H9 (cell line): ENCODE measurements at regions not wholly inside any gene's neighbourhood (a gene's known extent, or its start where the extent isn't known, plus 50 kb on each side); places are given as distances from the start of the nearest gene placed in this dataset.

Experiments used
- DNase-seq: peaks from one replicate; pipeline ENCODE4 v3.0.0-alpha.2; 2017
- H2AFZ ChIP-seq: one replicate; pipeline ENCODE4 v1.6.1; 2013; ENCODE audit warnings: mild to moderate bottlenecking, low read length, control low read depth, moderate library complexity
- H2AK5ac ChIP-seq: 2 replicates; pipeline ENCODE4 v1.6.1; 2013; ENCODE audit warnings: low read length, control low read depth, mixed read lengths; ENCODE audit not compliant: insufficient read length
- H2BK120ac ChIP-seq: one replicate; pipeline ENCODE4 v1.6.1; 2013; ENCODE audit warnings: low read depth, mild to moderate bottlenecking, low read length, control low read depth, inconsistent platforms; ENCODE audit not compliant: poor library complexity, severe bottlenecking
- H2BK12ac ChIP-seq: 2 replicates; pipeline ENCODE4 v1.6.1; 2013; ENCODE audit warnings: low read length, control low read depth, mixed read lengths, low read depth; ENCODE audit not compliant: insufficient read length
- H2BK15ac ChIP-seq: 2 replicates; pipeline ENCODE4 v1.6.1; 2013; ENCODE audit warnings: low read depth, low read length, control low read depth
- H2BK20ac ChIP-seq: one replicate; pipeline ENCODE4 v1.6.1; 2013; ENCODE audit warnings: low read depth, mild to moderate bottlenecking, low read length, control low read depth, inconsistent platforms; ENCODE audit not compliant: poor library complexity, severe bottlenecking
- H2BK5ac ChIP-seq: 2 replicates; pipeline ENCODE4 v1.6.1; 2013; ENCODE audit warnings: low read length, control low read depth, mixed read lengths; ENCODE audit not compliant: insufficient read length
- H3K14ac ChIP-seq: 2 replicates; pipeline ENCODE4 v1.6.1; 2013; ENCODE audit warnings: low read length, control low read depth; ENCODE audit not compliant: insufficient read depth
- H3K18ac ChIP-seq: 2 replicates; pipeline ENCODE4 v1.6.1; 2013; ENCODE audit warnings: low read depth, mild to moderate bottlenecking, mixed read lengths, low read length, control low read depth; ENCODE audit not compliant: insufficient read length
- H3K23ac ChIP-seq: 2 replicates; pipeline ENCODE4 v1.6.1; 2013; ENCODE audit warnings: low read length, control low read depth, mixed read lengths, low read depth; ENCODE audit not compliant: insufficient read length
- H3K23me2 ChIP-seq: 2 replicates; pipeline ENCODE4 v1.6.1; 2013; ENCODE audit warnings: low read depth, mild to moderate bottlenecking, mixed read lengths, low read length, control low read depth; ENCODE audit not compliant: insufficient read length, poor library complexity, severe bottlenecking
- H3K27ac ChIP-seq: 2 replicates; pipeline ENCODE4 v1.5.1; 2013; ENCODE audit warnings: low read length, control low read depth, mixed read lengths, low read depth; ENCODE audit not compliant: insufficient read length
- H3K27me3 ChIP-seq: 2 replicates; pipeline ENCODE4 v1.6.1; 2013; ENCODE audit warnings: low read length, control low read depth, inconsistent platforms; ENCODE audit not compliant: insufficient read depth
- H3K4ac ChIP-seq: 2 replicates; pipeline ENCODE4 v1.6.1; 2013; ENCODE audit warnings: low read depth, mild to moderate bottlenecking, control low read depth, inconsistent platforms, low read length, moderate library complexity
- H3K4me1 ChIP-seq: 2 replicates; pipeline ENCODE4 v1.6.1; 2013; ENCODE audit warnings: low read length, control low read depth, inconsistent platforms; ENCODE audit not compliant: insufficient read depth
- H3K4me2 ChIP-seq: 2 replicates; pipeline ENCODE4 v1.6.1; 2013; ENCODE audit warnings: low read length, control low read depth, mixed read lengths; ENCODE audit not compliant: insufficient read length, insufficient read depth
- H3K56ac ChIP-seq: 2 replicates; pipeline ENCODE4 v1.6.1; 2013; ENCODE audit warnings: low read depth, mild to moderate bottlenecking, mixed read lengths, low read length, control low read depth; ENCODE audit not compliant: insufficient read length
- H3K79me1 ChIP-seq: 2 replicates; pipeline ENCODE4 v1.6.1; 2013; ENCODE audit warnings: low read depth, mild to moderate bottlenecking, moderate library complexity, low read length, control low read depth, inconsistent platforms; ENCODE audit not compliant: insufficient read depth, poor library complexity, severe bottlenecking
- H3K79me2 ChIP-seq: 2 replicates; pipeline ENCODE4 v1.6.1; 2013; ENCODE audit warnings: low read length, control low read depth, inconsistent platforms; ENCODE audit not compliant: insufficient read depth
- H3K9ac ChIP-seq: 2 replicates; pipeline ENCODE4 v1.6.1; 2013; ENCODE audit warnings: low read length, control low read depth, mixed read lengths; ENCODE audit not compliant: insufficient read length; ENCODE audit errors: extremely low read depth
- H3K9me3 ChIP-seq: one replicate; pipeline ENCODE4 v1.6.1; 2013; ENCODE audit warnings: low read depth, low read length, inconsistent platforms; ENCODE audit not compliant: control insufficient read depth
- H3T11ph ChIP-seq: one replicate; pipeline ENCODE4 v1.6.1; 2013; ENCODE audit warnings: mild to moderate bottlenecking, low read length, control low read depth, inconsistent platforms
- H4K20me1 ChIP-seq: one replicate; pipeline ENCODE4 v1.6.1; 2013; ENCODE audit not compliant: control insufficient read depth, insufficient read length, insufficient read depth
- H4K5ac ChIP-seq: 2 replicates; pipeline ENCODE4 v1.6.1; 2013; ENCODE audit warnings: low read depth, mild to moderate bottlenecking, mixed read lengths, low read length, control low read depth; ENCODE audit not compliant: insufficient read length
- H4K8ac ChIP-seq: replicated peaks from 2 replicates; pipeline ENCODE4 v1.6.1; 2013; ENCODE audit warnings: low read length, control low read depth, mixed read lengths, low read depth; ENCODE audit not compliant: insufficient read length
- H4K91ac ChIP-seq: 2 replicates; pipeline ENCODE4 v1.6.1; 2013; ENCODE audit warnings: low read depth, mild to moderate bottlenecking, moderate library complexity, mixed read lengths, low read length, control low read depth; ENCODE audit not compliant: insufficient read length
- H3K27ac Mint-ChIP-seq, 3 experiments: 2 replicates in 2 of 3; 3 replicates in 1 of 3; pipeline ENCODE4 v1.8.0; 2020 to 2021; ENCODE audit warnings: mixed read lengths in 3 of 3, mild to moderate bottlenecking in 1 of 3, moderate library complexity in 1 of 3
- H3K27me3 Mint-ChIP-seq: 2 replicates; pipeline ENCODE4 v1.8.0; 2021; ENCODE audit warnings: low read depth, mild to moderate bottlenecking, moderate library complexity, mixed read lengths
- H3K36me3 Mint-ChIP-seq, 3 experiments: 2 replicates in 2 of 3; 3 replicates in 1 of 3; pipeline ENCODE4 v1.8.0; 2020 to 2021; ENCODE audit warnings: low read depth in 3 of 3, mixed read lengths in 3 of 3; ENCODE audit not compliant: insufficient read depth in 1 of 3
- H3K4me1 Mint-ChIP-seq, 2 experiments: 2 replicates each; pipeline ENCODE4 v1.8.0; 2020; ENCODE audit warnings: mixed read lengths in 2 of 2
- H3K4me3 Mint-ChIP-seq, 2 experiments: 2 replicates in 1 of 2; 3 replicates in 1 of 2; pipeline ENCODE4 v1.8.0; 2020 to 2021; ENCODE audit warnings: mild to moderate bottlenecking in 2 of 2, mixed read lengths in 2 of 2, moderate library complexity in 1 of 2
- H3K9me3 Mint-ChIP-seq, 2 experiments: 2 replicates in 1 of 2; 3 replicates in 1 of 2; pipeline ENCODE4 v1.8.0; 2020; ENCODE audit warnings: mild to moderate bottlenecking in 2 of 2, mixed read lengths in 2 of 2, moderate library complexity in 1 of 2
- WGBS: extraction: QIAGEN DNeasy Blood & Tissue Kit; methylation state at CpG from one replicate; pipeline ENCODE4 v1.1.7; 2013; ENCODE audit warnings: missing lambda C conversion rate, low lambda C conversion rate, mixed read lengths; ENCODE audit not compliant: insufficient read length; ENCODE audit errors: extremely low coverage; 5-methylcytosine and 5-hydroxymethylcytosine counted together
- TF ChIP-seq, protein P1 (sequence below): fragments of 200-600 bp; sonication (generic); conservative IDR thresholded peaks from 3 replicates; pipeline ENCODE4 v1.8.0; 2021; ENCODE audit warnings: antibody characterized with exemption, mild to moderate bottlenecking

DNA sequence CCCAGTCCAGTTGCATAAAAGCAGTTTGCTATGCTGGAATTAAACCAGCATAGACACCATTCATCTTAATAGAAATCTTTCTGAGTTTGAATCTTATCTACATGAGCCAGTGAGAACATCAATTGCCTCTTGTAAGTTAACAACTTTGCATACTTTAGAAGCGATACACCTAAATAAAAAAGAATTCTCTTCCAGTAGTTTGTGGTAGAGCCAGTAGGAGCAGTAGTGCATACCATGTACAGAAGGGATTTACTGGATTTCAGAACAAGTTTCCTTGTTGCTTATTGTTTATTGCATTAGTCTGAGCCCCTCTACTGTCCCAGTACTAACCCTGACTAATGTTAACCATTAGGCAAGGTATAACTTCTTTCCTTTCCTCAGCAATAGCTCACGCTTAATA, 313.1 kb downstream of the TGFB2 start:
- TF ChIP-seq, protein P1, sequence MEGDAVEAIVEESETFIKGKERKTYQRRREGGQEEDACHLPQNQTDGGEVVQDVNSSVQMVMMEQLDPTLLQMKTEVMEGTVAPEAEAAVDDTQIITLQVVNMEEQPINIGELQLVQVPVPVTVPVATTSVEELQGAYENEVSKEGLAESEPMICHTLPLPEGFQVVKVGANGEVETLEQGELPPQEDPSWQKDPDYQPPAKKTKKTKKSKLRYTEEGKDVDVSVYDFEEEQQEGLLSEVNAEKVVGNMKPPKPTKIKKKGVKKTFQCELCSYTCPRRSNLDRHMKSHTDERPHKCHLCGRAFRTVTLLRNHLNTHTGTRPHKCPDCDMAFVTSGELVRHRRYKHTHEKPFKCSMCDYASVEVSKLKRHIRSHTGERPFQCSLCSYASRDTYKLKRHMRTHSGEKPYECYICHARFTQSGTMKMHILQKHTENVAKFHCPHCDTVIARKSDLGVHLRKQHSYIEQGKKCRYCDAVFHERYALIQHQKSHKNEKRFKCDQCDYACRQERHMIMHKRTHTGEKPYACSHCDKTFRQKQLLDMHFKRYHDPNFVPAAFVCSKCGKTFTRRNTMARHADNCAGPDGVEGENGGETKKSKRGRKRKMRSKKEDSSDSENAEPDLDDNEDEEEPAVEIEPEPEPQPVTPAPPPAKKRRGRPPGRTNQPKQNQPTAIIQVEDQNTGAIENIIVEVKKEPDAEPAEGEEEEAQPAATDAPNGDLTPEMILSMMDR = no peak
- H3K27me3 ChIP-seq = no peaks in the 10 kb centered on the region
- no peak overlapping the region for H4K8ac ChIP-seq
- H3K56ac ChIP-seq = no peak overlapping the region
- H3T11ph ChIP-seq = no peak overlapping the region
- WGBS = no CpG with 5 or more reads among the region's 2 CpGs
- no peaks in the 10 kb centered on the region for H3K79me2 ChIP-seq
- H3K27me3 Mint-ChIP-seq = no peaks in the 10 kb centered on the region
- H2BK5ac ChIP-seq = no peak overlapping the region
- no peaks in the 10 kb centered on the region for H3K9me3 Mint-ChIP-seq
- no peak overlapping the region for H3K18ac ChIP-seq
- H2BK20ac ChIP-seq = no peak overlapping the region
- no peaks in the 10 kb centered on the region for H3K4me1 ChIP-seq
- H3K23me2 ChIP-seq = no peaks in the 10 kb centered on the region
- no peak overlapping the region for H3K23ac ChIP-seq
- H4K91ac ChIP-seq = no peak overlapping the region
- H4K20me1 ChIP-seq = no peaks in the 10 kb centered on the region
- no peak overlapping the region for H3K4me2 ChIP-seq
- no peak overlapping the region for H4K5ac ChIP-seq
- H3K79me1 ChIP-seq = no peaks in the 10 kb centered on the region
- no peak overlapping the region for H3K27ac Mint-ChIP-seq
- no peak overlapping the region for H2AFZ ChIP-seq
- H2BK15ac ChIP-seq = no peak overlapping the region
- no peak overlapping the region for H2BK120ac ChIP-seq
- H3K4me3 Mint-ChIP-seq = no peak overlapping the region
- H3K9me3 ChIP-seq = no peaks in the 10 kb centered on the region
- H3K4me1 Mint-ChIP-seq = no peaks in the 10 kb centered on the region; a peak in 2 of 4 replicates
- H3K36me3 Mint-ChIP-seq = no peaks in the 10 kb centered on the region
- no peak overlapping the region for H2AK5ac ChIP-seq
- H2BK12ac ChIP-seq = no peak overlapping the region
- H3K14ac ChIP-seq = no peak overlapping the region
- DNase-seq = no peak
- no peak overlapping the region for H3K27ac ChIP-seq
- H3K9ac ChIP-seq = no peak overlapping the region
- H3K4ac ChIP-seq = no peak overlapping the region
